KMS-11 (cell line): ENCODE measurements at regions not wholly inside any gene's neighbourhood (a gene's known extent, or its start where the extent isn't known, plus 50 kb on each side); places are given as distances from the start of the nearest gene placed in this dataset.

Source experiments
- H2AFZ ChIP-seq: fragments of 200-600 bp; sonication (generic); 2 replicates; pipeline ENCODE4 v1.6.1; 2016; ENCODE audit warnings: antibody characterized with exemption, mixed run types, low read depth
- H3K27ac ChIP-seq: fragments of 200-600 bp; sonication (generic); 2 replicates; pipeline ENCODE4 v1.6.1; 2016; ENCODE audit warnings: mild to moderate bottlenecking, mixed run types
- H3K27me3 ChIP-seq: fragments of 200-600 bp; sonication (generic); 2 replicates; pipeline ENCODE4 v1.6.1; 2017; ENCODE audit warnings: mild to moderate bottlenecking, low read depth, mixed run types, moderate library complexity; ENCODE audit not compliant: insufficient read depth
- H3K36me3 ChIP-seq: fragments of 200-600 bp; sonication (generic); 2 replicates; pipeline ENCODE4 v1.6.1; 2017; ENCODE audit warnings: mild to moderate bottlenecking, mixed run types; ENCODE audit not compliant: insufficient read depth
- H3K4me1 ChIP-seq: fragments of 200-600 bp; sonication (generic); 2 replicates; pipeline ENCODE4 v1.6.1; 2016; ENCODE audit warnings: mild to moderate bottlenecking, low read depth, mixed run types; ENCODE audit not compliant: poor library complexity, severe bottlenecking
- H3K4me2 ChIP-seq: fragments of 200-600 bp; sonication (generic); 2 replicates; pipeline ENCODE4 v1.7.0; 2016; ENCODE audit warnings: mild to moderate bottlenecking, mixed run types
- H3K4me3 ChIP-seq: fragments of 200-600 bp; sonication (generic); IDR thresholded peaks from 2 replicates; pipeline ENCODE4 v1.6.1; 2017; ENCODE audit warnings: low read depth, low read length, mixed read lengths; ENCODE audit not compliant: insufficient read depth
- H3K79me2 ChIP-seq: fragments of 200-600 bp; sonication (generic); 2 replicates; pipeline ENCODE4 v1.6.1; 2016; ENCODE audit warnings: low read depth, mixed run types; ENCODE audit not compliant: insufficient read depth
- H3K9ac ChIP-seq: fragments of 200-600 bp; sonication (generic); 2 replicates; pipeline ENCODE4 v1.6.1; 2016; ENCODE audit warnings: mild to moderate bottlenecking, mixed run types
- H4K20me1 ChIP-seq: fragments of 200-600 bp; sonication (generic); 2 replicates; pipeline ENCODE4 v1.6.1; 2016; ENCODE audit warnings: mild to moderate bottlenecking, mixed run types; ENCODE audit not compliant: insufficient read depth
- TF ChIP-seq, protein P1 (sequence below): fragments of 200-600 bp; sonication (generic); conservative IDR thresholded peaks from 2 replicates; pipeline ENCODE4 v1.6.1; 2017; ENCODE audit warnings: low read depth, mild to moderate bottlenecking, antibody characterized with exemption, low read length, moderate library complexity, mixed read lengths

DNA sequence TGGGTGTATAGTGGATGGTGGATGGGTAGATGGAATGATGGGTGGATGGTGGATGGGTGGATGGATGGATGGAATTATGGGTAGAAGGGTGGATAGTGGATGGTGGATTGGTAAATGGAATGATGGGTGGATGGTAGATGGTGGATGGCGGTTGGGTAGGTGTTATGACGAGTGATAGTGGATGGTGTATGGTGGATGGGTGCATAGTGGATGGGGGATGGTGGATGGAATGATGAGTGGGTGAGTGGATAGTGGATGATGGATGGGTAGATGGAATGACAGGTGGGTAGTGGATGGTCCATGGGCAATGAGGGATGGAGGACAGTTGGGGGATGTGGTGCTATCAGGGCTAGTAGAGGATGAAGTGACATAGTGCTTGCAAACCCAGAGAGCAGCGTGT lies 182.4 kb downstream of the BRD1 start:
- no peaks in the 10 kb centered on the region for H3K4me1 ChIP-seq
- TF ChIP-seq, protein P1, sequence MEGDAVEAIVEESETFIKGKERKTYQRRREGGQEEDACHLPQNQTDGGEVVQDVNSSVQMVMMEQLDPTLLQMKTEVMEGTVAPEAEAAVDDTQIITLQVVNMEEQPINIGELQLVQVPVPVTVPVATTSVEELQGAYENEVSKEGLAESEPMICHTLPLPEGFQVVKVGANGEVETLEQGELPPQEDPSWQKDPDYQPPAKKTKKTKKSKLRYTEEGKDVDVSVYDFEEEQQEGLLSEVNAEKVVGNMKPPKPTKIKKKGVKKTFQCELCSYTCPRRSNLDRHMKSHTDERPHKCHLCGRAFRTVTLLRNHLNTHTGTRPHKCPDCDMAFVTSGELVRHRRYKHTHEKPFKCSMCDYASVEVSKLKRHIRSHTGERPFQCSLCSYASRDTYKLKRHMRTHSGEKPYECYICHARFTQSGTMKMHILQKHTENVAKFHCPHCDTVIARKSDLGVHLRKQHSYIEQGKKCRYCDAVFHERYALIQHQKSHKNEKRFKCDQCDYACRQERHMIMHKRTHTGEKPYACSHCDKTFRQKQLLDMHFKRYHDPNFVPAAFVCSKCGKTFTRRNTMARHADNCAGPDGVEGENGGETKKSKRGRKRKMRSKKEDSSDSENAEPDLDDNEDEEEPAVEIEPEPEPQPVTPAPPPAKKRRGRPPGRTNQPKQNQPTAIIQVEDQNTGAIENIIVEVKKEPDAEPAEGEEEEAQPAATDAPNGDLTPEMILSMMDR = no peak
- no peaks in the 10 kb centered on the region; the same call in 1 of the 2 replicates for H3K27me3 ChIP-seq
- no peak overlapping the region for H3K4me3 ChIP-seq
- no peak overlapping the region for H3K4me2 ChIP-seq
- no peaks in the 10 kb centered on the region for H3K79me2 ChIP-seq
- no peak overlapping the region for H2AFZ ChIP-seq
- no peaks in the 10 kb centered on the region for H3K36me3 ChIP-seq
- no peak overlapping the region for H3K9ac ChIP-seq
- no peaks in the 10 kb centered on the region for H4K20me1 ChIP-seq
- H3K27ac ChIP-seq = no peak overlapping the region

DNA sequence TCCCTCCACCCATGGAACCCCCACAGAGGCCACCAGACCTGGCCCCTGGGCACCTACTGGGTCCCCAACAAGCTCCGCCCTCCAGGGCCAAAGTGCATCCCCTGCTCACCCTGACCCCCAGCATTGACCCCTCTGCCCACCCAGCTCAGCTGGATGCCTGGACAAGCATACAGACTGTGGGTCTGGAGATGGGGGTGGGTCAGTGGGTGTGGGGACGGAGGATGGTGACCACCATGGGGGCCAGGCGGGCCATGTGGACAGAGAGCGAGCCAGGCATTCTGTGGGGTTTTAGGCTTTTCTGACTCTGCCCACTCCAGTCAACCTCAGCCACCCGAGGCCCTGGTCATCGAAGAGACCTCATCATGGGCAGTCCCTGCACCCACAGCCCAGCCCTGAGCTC lies 183.7 kb downstream of the BRD1 start:
- Histone ChIP-seq H3K4me1 (no peaks in the 10 kb centered on the region), H4K20me1 (no peaks in the 10 kb centered on the region), H3K36me3 (no peaks in the 10 kb centered on the region), H2AFZ (no peak overlapping the region), H3K9ac (no peak overlapping the region), H3K4me2 (no peak overlapping the region), H3K27ac (no peak overlapping the region), H3K79me2 (no peaks in the 10 kb centered on the region), H3K27me3 (no peaks in the 10 kb centered on the region), H3K4me3 (no peak overlapping the region)
- TF ChIP-seq, protein P1 = no peak

DNA sequence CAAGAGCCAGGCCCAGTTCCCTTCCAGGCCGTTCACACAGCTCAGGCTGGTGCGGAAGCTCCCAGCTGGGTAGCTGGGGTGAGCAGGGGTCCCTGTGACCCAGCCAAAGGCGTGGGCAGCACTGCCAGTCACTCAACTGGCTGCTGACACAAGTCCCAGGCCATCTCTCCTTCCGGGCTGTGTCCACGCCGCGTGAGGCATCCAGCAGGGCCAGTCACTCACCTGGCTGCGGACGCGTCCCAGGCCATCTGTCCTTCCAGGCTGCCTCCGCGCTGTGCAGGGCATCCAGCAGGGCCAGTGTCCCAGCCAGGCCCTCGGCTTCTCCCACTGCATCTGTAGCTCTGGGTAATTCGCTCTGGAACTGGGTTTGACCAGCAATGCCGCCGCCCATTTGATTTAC lies 184.2 kb downstream of the BRD1 start:
- no peaks in the 10 kb centered on the region for H4K20me1 ChIP-seq
- H3K4me1 ChIP-seq = no peaks in the 10 kb centered on the region
- H3K27me3 ChIP-seq = no peaks in the 10 kb centered on the region
- H3K79me2 ChIP-seq = no peaks in the 10 kb centered on the region
- H3K36me3 ChIP-seq = no peaks in the 10 kb centered on the region
- TF ChIP-seq, protein P1 = no peak
- H3K27ac ChIP-seq = no peak overlapping the region
- no peak overlapping the region for H3K4me3 ChIP-seq
- H2AFZ ChIP-seq = no peak overlapping the region
- no peak overlapping the region for H3K9ac ChIP-seq
- no peak overlapping the region for H3K4me2 ChIP-seq

DNA sequence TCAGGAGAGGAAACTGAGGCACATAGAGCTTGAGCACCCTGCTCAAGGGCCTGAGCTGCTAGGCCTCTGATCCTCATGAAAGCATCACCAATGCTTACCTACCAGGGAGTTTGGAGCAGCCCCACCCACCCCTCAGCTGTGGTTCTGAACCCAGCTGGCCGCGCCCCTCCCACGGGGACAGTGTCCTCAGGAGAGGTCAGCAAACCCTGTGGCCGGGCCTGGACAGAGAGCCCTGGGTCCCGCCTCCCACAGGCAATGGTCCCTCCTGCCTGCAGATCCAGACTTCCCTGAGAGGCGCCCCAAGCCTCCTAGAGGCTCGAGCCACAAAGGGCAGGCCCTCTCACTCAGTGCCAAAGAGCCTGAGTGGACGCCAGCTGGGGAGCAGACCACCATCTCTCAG lies 184.9 kb downstream of the BRD1 start:
- Histone ChIP-seq H3K27ac (no peak overlapping the region), H3K4me1 (no peaks in the 10 kb centered on the region), H4K20me1 (no peaks in the 10 kb centered on the region), H2AFZ (no peak overlapping the region), H3K4me3 (no peak overlapping the region), H3K4me2 (no peak overlapping the region), H3K36me3 (no peaks in the 10 kb centered on the region), H3K9ac (no peak overlapping the region), H3K27me3 (no peaks in the 10 kb centered on the region; the same call in 1 of the 2 replicates), H3K79me2 (no peaks in the 10 kb centered on the region)
- TF ChIP-seq, protein P1 = no peak
